GM23248 (cell line): ENCODE measurements at regions not wholly inside any gene's neighbourhood (a gene's known extent, or its start where the extent isn't known, plus 50 kb on each side); places are given as distances from the start of the nearest gene placed in this dataset.

Experiments
- EZH2 ChIP-seq: fragments of 200-600 bp; sonication (generic); IDR thresholded peaks from 2 replicates; pipeline ENCODE4 v1.6.1; 2018; ENCODE audit warnings: antibody characterized with exemption, mild to moderate bottlenecking; ENCODE audit not compliant: insufficient read depth, poor library complexity, severe bottlenecking
- EZH2phosphoT487 ChIP-seq: fragments of 200-600 bp; sonication (generic); IDR thresholded peaks from 2 replicates; pipeline ENCODE4 v1.6.1; 2018; ENCODE audit warnings: antibody characterized with exemption, moderate library complexity, mild to moderate bottlenecking, low read depth; ENCODE audit not compliant: insufficient read depth

DNA sequence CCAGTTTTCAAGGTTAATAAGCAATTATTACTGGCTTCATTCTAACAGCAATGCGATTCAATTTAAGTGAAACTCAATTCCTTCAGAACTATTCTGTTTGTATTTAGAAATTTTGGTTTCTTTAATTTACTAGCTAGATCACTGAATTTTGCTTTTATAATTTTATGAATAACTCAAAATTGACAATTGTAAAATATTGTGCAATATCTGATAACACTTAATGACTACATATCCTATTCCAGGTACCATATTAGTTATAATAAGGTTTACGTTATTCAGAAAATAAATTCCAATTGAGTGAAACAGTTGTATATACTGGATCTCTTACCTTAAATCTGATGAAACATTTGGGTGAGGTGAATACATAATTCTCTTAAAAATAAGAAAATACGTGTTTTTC lies 1348.3 kb upstream of the CDH6 start:
- TF ChIP-seq EZH2 (no peak), EZH2phosphoT487 (no peak)
